HG03439 (cell line): ENCODE measurements at regions not wholly inside any gene's neighbourhood (a gene's known extent, or its start where the extent isn't known, plus 50 kb on each side); places are given as distances from the start of the nearest gene placed in this dataset.

Source experiments
- ATAC-seq: cut with Tn5 transposase; IDR thresholded peaks from one replicate; pipeline ENCODE4 v1.9.1; 2021; ENCODE audit warnings: mild to moderate bottlenecking, moderate library complexity; ENCODE audit not compliant: unreplicated experiment

GRCh38 chr7:47148536-47149207 is 433.2 kb downstream of the TNS3 start:
- ATAC-seq, result no peak

GRCh38 chr7:47147213-47147631 is 434.7 kb downstream of the TNS3 start:
- ATAC-seq, result no peak

GRCh38 chr7:47145982-47146381 is 435.9 kb downstream of the TNS3 start:
- ATAC-seq, result no peak

GRCh38 chr7:47145186-47145725 is 436.7 kb downstream of the TNS3 start:
- ATAC-seq, result no peak

- no peak for ATAC-seq
These were observed 438.6 kb downstream of the TNS3 start for GRCh38 chr7:47143339-47143738.

GRCh38 chr7:47142867-47143175 is 439.1 kb downstream of the TNS3 start:
- no peak for ATAC-seq

GRCh38 chr7:47142169-47142866 is 439.6 kb downstream of the TNS3 start:
- no peak for ATAC-seq

GRCh38 chr7:47132471-47132870 is 449.4 kb downstream of the TNS3 start:
- no peak for ATAC-seq

- no peak for ATAC-seq
These were observed 453.2 kb downstream of the TNS3 start for GRCh38 chr7:47128700-47129099.

GRCh38 chr7:47125529-47125928 is 456.4 kb downstream of the TNS3 start:
- ATAC-seq, result no peak

- no peak for ATAC-seq
These were observed 462.5 kb downstream of the TNS3 start for GRCh38 chr7:47119261-47119865.

GRCh38 chr7:47104206-47104549 is 477.7 kb downstream of the TNS3 start:
- no peak for ATAC-seq

- ATAC-seq, result no peak
These were observed 478.3 kb downstream of the TNS3 start for GRCh38 chr7:47103498-47104205.

- ATAC-seq, result no peak
These were observed 479.5 kb downstream of the TNS3 start for GRCh38 chr7:47102331-47102841.

GRCh38 chr7:47100817-47101435 is 481.0 kb downstream of the TNS3 start:
- ATAC-seq, result no peak

GRCh38 chr7:47100148-47100816 is 481.6 kb downstream of the TNS3 start:
- no peak for ATAC-seq

- no peak for ATAC-seq
These were observed 484.5 kb downstream of the TNS3 start for GRCh38 chr7:47097431-47097830.

GRCh38 chr7:47095946-47096345 is 486.0 kb downstream of the TNS3 start:
- ATAC-seq, result no peak

GRCh38 chr7:47094462-47094861 is 487.4 kb downstream of the TNS3 start:
- no peak for ATAC-seq
